Keratinocyte (primary cell): ENCODE measurements at regions not wholly inside any gene's neighbourhood (a gene's known extent, or its start where the extent isn't known, plus 50 kb on each side); places are given as distances from the start of the nearest gene placed in this dataset.

Experiments used
- CTCF ChIP-seq, 3 experiments: IDR thresholded peaks in 1 of 3; conservative IDR thresholded peaks in 1 of 3; optimal IDR thresholded peaks in 1 of 3; 2 replicates in 2 of 3; 3 replicates in 1 of 3; pipeline versions ENCODE3 to v1.5.1; 2011; ENCODE audit warnings: low read length in 3 of 3, mild to moderate bottlenecking in 3 of 3, moderate library complexity in 2 of 3, control low read depth in 1 of 3, inconsistent platforms in 1 of 3; ENCODE audit not compliant: insufficient read depth in 2 of 3; ENCODE audit errors: extremely low read depth in 1 of 3
- EZH2 ChIP-seq: IDR thresholded peaks from one replicate; pipeline ENCODE4 v1.6.1; 2012; ENCODE audit warnings: inconsistent platforms, mild to moderate bottlenecking, low read length, moderate library complexity

DNA sequence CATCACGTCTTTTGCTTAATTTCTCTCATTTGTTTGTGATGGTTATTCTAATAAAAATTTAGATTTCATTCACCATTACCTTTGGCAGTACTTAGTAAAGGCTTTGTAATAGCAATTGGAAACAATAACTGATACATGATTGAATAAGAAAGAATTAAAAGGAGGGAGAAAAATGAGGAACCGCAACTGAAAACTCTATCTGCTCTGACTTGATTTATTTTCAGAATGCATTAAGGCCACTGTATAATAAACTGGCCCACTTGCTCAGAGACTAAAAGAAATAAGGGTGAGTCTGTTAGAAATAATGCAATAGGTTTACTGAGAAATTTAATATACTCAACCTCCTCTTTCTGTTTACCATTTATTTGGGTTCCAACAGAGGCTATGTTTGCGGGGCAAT, 351.5 kb downstream of the TMA16 start:
- no peak for TF ChIP-seq CTCF (optimal IDR thresholded peaks at IDR 0.05 in 1 of 3, IDR thresholded peaks at IDR 0.05 in 1 of 3, conservative IDR thresholded peaks at IDR 0.05 in 1 of 3; ENCODE audit: extremely low read depth in 1 of 3, insufficient read depth in 2 of 3, low read length in 3 of 3)
- no peak for TF ChIP-seq EZH2
